ENCODE measurements at regions not wholly inside any gene's neighbourhood (a gene's known extent, or its start where the extent isn't known, plus 50 kb on each side); places are given as distances from the start of the nearest gene placed in this dataset.

DNA sequence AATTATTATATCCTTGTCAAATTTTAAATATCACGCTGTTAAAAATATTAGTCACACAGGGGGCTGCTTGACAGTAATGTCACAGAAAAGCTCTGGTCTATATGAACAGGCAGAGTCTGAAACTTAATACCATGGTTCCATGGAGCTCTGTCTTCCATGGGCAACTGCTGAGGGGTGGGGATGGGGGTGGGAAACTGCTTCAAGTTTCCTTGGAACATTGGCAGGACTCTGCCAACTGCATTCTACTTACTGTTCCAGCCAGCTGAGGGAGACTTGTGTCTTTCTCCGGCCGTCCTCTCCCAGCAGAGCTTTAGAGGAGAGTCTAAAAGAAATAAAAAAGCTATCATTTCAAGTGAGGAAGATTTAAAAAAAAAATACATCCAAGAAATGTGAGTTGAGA, 348.7 kb downstream of the ZIC1 start:
- DNase-seq (ENCODE audit: low read depth): no peak
- H3K4me3 ChIP-seq (ENCODE audit: low read depth, low read length): no peak overlapping the region
- TF ChIP-seq, protein P1, sequence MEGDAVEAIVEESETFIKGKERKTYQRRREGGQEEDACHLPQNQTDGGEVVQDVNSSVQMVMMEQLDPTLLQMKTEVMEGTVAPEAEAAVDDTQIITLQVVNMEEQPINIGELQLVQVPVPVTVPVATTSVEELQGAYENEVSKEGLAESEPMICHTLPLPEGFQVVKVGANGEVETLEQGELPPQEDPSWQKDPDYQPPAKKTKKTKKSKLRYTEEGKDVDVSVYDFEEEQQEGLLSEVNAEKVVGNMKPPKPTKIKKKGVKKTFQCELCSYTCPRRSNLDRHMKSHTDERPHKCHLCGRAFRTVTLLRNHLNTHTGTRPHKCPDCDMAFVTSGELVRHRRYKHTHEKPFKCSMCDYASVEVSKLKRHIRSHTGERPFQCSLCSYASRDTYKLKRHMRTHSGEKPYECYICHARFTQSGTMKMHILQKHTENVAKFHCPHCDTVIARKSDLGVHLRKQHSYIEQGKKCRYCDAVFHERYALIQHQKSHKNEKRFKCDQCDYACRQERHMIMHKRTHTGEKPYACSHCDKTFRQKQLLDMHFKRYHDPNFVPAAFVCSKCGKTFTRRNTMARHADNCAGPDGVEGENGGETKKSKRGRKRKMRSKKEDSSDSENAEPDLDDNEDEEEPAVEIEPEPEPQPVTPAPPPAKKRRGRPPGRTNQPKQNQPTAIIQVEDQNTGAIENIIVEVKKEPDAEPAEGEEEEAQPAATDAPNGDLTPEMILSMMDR (IDR thresholded peaks at IDR 0.05; ENCODE audit: insufficient read depth, low read depth, low read length, missing control alignments): no peak

DNA sequence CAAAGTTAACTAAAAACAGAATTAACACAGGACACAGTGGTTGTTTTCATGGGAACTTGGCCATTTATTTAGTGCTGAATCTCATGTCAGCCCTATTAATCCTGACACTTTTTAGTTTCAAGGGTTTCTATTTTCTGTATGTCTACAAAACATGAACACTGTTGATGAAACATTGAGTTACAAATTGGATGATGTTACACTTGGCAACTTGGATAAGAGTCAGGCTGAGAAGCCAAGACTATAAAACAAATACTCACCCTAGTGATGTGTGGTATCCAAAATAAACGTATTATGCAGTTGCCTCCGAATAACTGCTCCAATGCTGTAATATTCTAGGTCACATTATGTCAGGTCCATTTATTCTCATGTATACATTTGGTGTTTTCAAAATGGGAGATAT, 349.6 kb downstream of the ZIC1 start:
- TF ChIP-seq, protein P1 (IDR thresholded peaks at IDR 0.05; ENCODE audit: insufficient read depth, low read depth, low read length, missing control alignments): no peak
- no peak overlapping the region for H3K4me3 ChIP-seq (ENCODE audit: low read depth, low read length)
- DNase-seq (ENCODE audit: low read depth): no peak

DNA sequence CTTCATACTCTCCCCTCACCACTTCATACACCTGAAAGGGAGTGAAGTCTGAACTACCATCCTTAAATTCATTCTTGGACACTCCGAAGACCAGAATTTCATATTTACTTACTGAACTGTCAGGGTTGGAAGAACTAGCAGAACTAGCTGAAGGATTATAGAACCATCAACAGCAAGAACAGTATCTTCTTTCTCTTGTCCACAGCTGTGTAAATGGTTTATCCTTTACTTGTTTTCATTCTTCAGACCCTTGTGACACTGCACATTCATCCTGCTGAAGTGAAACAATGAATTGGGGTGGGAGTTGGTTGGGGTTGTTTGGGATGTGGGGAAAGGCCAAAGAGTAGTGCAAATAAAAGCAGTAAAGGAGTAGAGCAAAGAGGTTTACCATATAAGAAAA, 350.9 kb downstream of the ZIC1 start:
- TF ChIP-seq, protein P1 (IDR thresholded peaks at IDR 0.05; ENCODE audit: insufficient read depth, low read depth, low read length, missing control alignments): no peak
- H3K4me3 ChIP-seq (ENCODE audit: low read depth, low read length): no peak overlapping the region
- no peak for DNase-seq (ENCODE audit: low read depth)

DNA sequence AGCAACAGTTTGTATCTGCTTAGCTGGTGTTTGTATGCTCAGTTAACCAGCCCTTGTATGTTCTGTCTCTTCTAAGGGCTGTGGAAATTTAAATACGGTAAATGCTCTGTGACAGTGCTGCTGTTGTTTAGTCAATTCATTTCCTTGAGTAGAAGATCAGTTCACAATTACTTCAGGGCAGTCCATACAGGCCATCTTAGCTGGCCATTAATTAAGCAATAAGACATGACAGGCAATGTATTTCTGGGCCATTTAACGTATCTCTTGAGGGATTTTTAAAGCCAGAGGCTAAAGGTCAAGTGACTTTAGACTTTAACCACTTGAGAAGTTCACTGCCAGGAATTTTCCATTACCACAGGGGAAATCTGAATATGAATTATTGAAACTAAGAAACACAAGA, 351.8 kb downstream of the ZIC1 start:
- H3K4me3 ChIP-seq (ENCODE audit: low read depth, low read length): no peak overlapping the region
- no peak for DNase-seq (ENCODE audit: low read depth)
- TF ChIP-seq, protein P1 (IDR thresholded peaks at IDR 0.05; ENCODE audit: insufficient read depth, low read depth, low read length, missing control alignments): no peak

DNA sequence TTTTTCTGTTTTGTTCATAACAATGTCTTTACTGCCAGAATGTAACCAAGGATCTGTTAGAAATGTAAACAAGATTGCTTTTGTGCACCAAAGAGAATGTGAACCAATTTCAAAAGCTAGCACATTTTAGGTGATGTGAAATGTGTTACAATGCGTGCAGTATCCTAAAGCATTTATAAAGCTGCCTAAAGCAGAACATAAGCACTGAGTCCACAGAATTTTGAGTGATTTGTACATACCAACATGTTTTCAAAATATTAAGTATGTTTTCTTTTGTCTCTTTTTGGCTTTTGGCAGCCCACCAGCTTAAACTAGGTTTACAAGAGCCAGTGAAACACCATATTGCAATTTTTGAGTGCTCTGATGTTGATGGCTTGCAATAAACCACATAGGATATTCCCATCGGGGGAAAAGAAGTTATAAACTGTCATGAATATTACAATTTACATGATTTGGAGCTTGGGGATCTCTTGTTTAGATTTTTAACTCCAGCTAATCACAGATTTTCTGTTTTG, 364.0 kb downstream of the ZIC1 start:
- no peak overlapping the region for H3K4me3 ChIP-seq (ENCODE audit: low read depth, low read length)
- DNase-seq (ENCODE audit: low read depth): no peak
- TF ChIP-seq, protein P1 (IDR thresholded peaks at IDR 0.05; ENCODE audit: insufficient read depth, low read depth, low read length, missing control alignments): no peak

DNA sequence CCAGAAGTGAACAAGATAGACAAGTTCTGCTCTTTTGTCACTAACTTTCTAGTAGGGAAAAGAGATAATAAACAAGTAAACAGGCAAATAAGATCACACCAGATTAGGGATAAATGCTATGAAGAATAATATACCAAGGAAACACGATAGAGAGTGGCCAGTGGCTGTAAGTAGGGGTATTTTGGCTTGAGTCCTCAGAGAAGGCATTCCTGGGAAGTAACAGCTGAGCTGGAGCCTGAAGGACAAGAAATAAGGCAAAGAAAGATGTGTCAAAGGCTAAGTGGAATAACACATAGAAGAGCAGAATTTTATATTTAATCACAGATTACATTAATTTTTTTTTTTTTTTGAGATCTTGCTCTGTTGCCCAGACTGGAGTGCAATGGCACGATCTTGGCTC, 366.2 kb downstream of the ZIC1 start:
- TF ChIP-seq, protein P1 (IDR thresholded peaks at IDR 0.05; ENCODE audit: insufficient read depth, low read depth, low read length, missing control alignments): no peak
- no peak overlapping the region for H3K4me3 ChIP-seq (ENCODE audit: low read depth, low read length)
- no peak for DNase-seq (ENCODE audit: low read depth)

DNA sequence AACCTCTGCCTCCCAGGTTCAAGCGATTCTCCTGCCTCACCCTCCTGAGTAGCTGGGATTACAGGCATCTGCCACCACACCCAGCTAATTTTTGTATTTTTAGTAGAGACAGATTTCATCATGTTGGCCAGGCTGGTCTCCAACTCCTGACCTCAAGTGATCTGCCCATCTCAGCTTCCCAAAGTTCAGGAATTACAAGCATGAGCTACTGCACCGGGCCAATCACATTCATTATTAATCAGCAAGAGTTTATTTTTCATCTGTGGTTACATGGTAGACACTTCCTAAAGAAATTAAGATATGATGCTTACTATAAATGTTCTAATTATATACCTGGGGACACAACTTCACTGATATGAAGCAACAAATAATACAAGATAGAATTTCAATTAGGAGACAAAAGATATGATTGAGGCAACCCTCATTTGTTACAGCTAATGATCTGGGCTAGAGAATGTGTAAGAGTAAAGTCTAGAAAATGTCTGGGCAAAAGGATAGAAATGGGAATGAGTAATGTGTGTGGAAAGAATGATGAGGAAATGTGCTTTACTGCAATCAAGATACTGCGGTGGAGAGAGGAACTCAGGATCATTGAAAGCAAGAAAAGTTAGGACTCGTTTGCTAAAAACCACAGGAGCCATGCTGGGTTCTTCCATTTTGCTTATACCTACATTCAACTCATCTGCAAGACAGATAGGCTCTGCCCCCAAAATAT, 366.8 kb downstream of the ZIC1 start:
- TF ChIP-seq, protein P1 (IDR thresholded peaks at IDR 0.05; ENCODE audit: insufficient read depth, low read depth, low read length, missing control alignments): no peak
- no peak for DNase-seq (ENCODE audit: low read depth)

More for the DNA sequence above, 366.8 kb downstream of the ZIC1 start:
- H3K4me3 ChIP-seq (ENCODE audit: low read depth, low read length): no peak overlapping the region

All from GM12865 (cell line).